ENCODE measurements at regions not wholly inside any gene's neighbourhood (a gene's known extent, or its start where the extent isn't known, plus 50 kb on each side); places are given as distances from the start of the nearest gene placed in this dataset.
"Not testable (repeated sequence)": the region's sequence is repeated elsewhere in the genome, so short reads cannot be mapped to it uniquely, and the experiment has no call there.

- not testable (repeated sequence) for ATAC-seq
Measured at GRCh38 chr1:230566532-230567220, 75.6 kb upstream of the COG2 start.

- no peak for ATAC-seq
- TF ChIP-seq TOX (CRISPR knock-in tag; IDR thresholded peaks at IDR 0.05; ENCODE audit: borderline replicate concordance) (no peak), ZFP3 (CRISPR knock-in tag; IDR thresholded peaks at IDR 0.05) (no peak), ZC3H10 (CRISPR knock-in tag; IDR thresholded peaks at IDR 0.05) (no peak), OSR1 (CRISPR knock-in tag; IDR thresholded peaks at IDR 0.05) (no peak), ISL1 (CRISPR knock-in tag; IDR thresholded peaks at IDR 0.05) (no peak), ZNF70 (CRISPR knock-in tag; IDR thresholded peaks at IDR 0.05) (no peak)
Measured at GRCh38 chr1:230565141-230565540, 77.1 kb upstream of the COG2 start.

GRCh38 chr1:230563591-230563990 is 78.7 kb upstream of the COG2 start:
- TF ChIP-seq ISL1 (CRISPR knock-in tag; IDR thresholded peaks at IDR 0.05) (no peak), POU6F1 (CRISPR knock-in tag; IDR thresholded peaks at IDR 0.05; ENCODE audit: borderline replicate concordance, low read depth) (no peak), TCF4 (CRISPR knock-in tag; IDR thresholded peaks at IDR 0.05; ENCODE audit: borderline replicate concordance) (no peak), ZFP3 (CRISPR knock-in tag; IDR thresholded peaks at IDR 0.05) (no peak), ZC3H10 (CRISPR knock-in tag; IDR thresholded peaks at IDR 0.05) (no peak), TOX (CRISPR knock-in tag; IDR thresholded peaks at IDR 0.05; ENCODE audit: borderline replicate concordance) (no peak), TSHZ2 (CRISPR knock-in tag; IDR thresholded peaks at IDR 0.05) (no peak), ZNF8 (CRISPR knock-in tag; IDR thresholded peaks at IDR 0.05) (no peak), PPARA (CRISPR knock-in tag; IDR thresholded peaks at IDR 0.05; ENCODE audit: borderline replicate concordance) (no peak), ESRRG (CRISPR knock-in tag; IDR thresholded peaks at IDR 0.05) (no peak), SNAI2 (CRISPR knock-in tag; IDR thresholded peaks at IDR 0.05) (no peak), BACH2 (CRISPR knock-in tag; IDR thresholded peaks at IDR 0.05; ENCODE audit: borderline replicate concordance) (no peak), OSR1 (CRISPR knock-in tag; IDR thresholded peaks at IDR 0.05) (no peak), ZNF565 (CRISPR knock-in tag; conservative IDR thresholded peaks at IDR 0.05; ENCODE audit: low read depth) (no peak)
- ATAC-seq: no peak

- no peak for ATAC-seq
Measured at GRCh38 chr1:230561570-230561969, 80.7 kb upstream of the COG2 start.

More at GRCh38 chr1:230561570-230561969, 80.7 kb upstream of the COG2 start:
- TF ChIP-seq ZNF8 (CRISPR knock-in tag; IDR thresholded peaks at IDR 0.05) (no peak), TCF4 (CRISPR knock-in tag; IDR thresholded peaks at IDR 0.05; ENCODE audit: borderline replicate concordance) (no peak), ESRRG (CRISPR knock-in tag; IDR thresholded peaks at IDR 0.05) (no peak), ZFP30 (CRISPR knock-in tag; IDR thresholded peaks at IDR 0.05) (no peak), ISL1 (CRISPR knock-in tag; IDR thresholded peaks at IDR 0.05) (no peak), TSHZ2 (CRISPR knock-in tag; IDR thresholded peaks at IDR 0.05) (no peak), PATZ1 (CRISPR knock-in tag; IDR thresholded peaks at IDR 0.05; ENCODE audit: borderline replicate concordance) (no peak), GLIS3 (CRISPR knock-in tag; IDR thresholded peaks at IDR 0.05) (no peak), CREB5 (CRISPR knock-in tag; IDR thresholded peaks at IDR 0.05; ENCODE audit: low read depth) (no peak), PPARA (CRISPR knock-in tag; IDR thresholded peaks at IDR 0.05; ENCODE audit: borderline replicate concordance) (no peak), ZFP3 (CRISPR knock-in tag; IDR thresholded peaks at IDR 0.05) (no peak), TOX (CRISPR knock-in tag; IDR thresholded peaks at IDR 0.05; ENCODE audit: borderline replicate concordance) (no peak), OSR1 (CRISPR knock-in tag; IDR thresholded peaks at IDR 0.05) (no peak)
